ENCODE measurements at regions not wholly inside any gene's neighbourhood (a gene's known extent, or its start where the extent isn't known, plus 50 kb on each side); places are given as distances from the start of the nearest gene placed in this dataset.

DNA sequence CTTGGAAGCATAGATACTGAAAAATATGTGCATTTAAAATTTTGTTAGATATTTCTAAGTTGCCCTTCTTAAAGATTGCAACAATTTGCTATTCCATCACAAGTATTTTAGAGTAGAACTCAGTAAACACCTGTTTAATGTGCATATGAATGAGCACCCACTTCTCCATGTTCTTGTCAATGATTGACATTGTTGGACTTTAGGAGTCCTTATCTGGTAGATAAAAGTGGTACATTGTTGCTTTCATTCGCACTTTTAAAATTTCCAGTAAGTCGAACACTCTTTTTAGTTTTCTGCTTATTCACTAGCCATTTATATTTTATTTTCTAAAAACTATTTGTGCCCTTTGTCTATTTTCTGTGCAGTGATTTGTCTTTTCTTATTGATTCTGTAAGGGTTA is 478.3 kb downstream of the SOX2 start:
- TF ChIP-seq, protein P1, sequence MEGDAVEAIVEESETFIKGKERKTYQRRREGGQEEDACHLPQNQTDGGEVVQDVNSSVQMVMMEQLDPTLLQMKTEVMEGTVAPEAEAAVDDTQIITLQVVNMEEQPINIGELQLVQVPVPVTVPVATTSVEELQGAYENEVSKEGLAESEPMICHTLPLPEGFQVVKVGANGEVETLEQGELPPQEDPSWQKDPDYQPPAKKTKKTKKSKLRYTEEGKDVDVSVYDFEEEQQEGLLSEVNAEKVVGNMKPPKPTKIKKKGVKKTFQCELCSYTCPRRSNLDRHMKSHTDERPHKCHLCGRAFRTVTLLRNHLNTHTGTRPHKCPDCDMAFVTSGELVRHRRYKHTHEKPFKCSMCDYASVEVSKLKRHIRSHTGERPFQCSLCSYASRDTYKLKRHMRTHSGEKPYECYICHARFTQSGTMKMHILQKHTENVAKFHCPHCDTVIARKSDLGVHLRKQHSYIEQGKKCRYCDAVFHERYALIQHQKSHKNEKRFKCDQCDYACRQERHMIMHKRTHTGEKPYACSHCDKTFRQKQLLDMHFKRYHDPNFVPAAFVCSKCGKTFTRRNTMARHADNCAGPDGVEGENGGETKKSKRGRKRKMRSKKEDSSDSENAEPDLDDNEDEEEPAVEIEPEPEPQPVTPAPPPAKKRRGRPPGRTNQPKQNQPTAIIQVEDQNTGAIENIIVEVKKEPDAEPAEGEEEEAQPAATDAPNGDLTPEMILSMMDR (IDR thresholded peaks at IDR 0.05): no peak
- TF ChIP-seq POLR2A (IDR thresholded peaks at IDR 0.05): no peak
- Histone ChIP-seq H3K36me3 (replicated peaks in 1 of 2; ENCODE audit: insufficient read depth in 1 of 2, low read depth in 2 of 2) (no peaks in the 10 kb centered on the region), H3K4me1 (no peaks in the 10 kb centered on the region), H3K9me3 (no peaks in the 10 kb centered on the region), H3K27ac (no peak overlapping the region), H3K27me3 (no peaks in the 10 kb centered on the region), H3K4me3 (no peak overlapping the region)
- WGBS, 2 donors: 46 to 50% methylated on average over 2 of the region's 2 CpGs
- DNase-seq (no peak), ATAC-seq (no peak)
- intact Hi-C loops (cut with DNase I): no loop called here

DNA sequence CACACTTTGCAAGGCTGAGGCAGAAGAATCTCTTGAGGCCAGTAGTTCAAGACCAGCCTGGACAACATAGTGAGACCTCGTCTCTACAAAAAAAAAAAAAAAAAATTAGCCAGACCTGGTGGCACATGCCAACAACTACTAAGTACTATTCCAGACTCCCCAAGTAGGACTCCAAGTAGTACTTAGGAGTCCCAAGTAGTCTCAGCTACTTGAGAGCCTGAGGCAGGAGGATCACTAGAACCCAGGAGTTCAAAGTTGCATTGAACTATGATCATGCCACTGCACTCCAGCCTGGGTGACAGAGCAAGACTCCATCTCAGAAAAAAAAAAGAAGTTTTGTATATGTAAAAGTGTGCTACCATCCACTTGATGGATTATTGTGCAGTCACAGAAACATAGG is 486.6 kb downstream of the SOX2 start:
- Histone ChIP-seq H3K27ac (no peak overlapping the region), H3K36me3 (replicated peaks in 1 of 2; ENCODE audit: insufficient read depth in 1 of 2, low read depth in 2 of 2) (no peaks in the 10 kb centered on the region), H3K9me3 (no peaks in the 10 kb centered on the region), H3K4me3 (no peak overlapping the region), H3K4me1 (no peaks in the 10 kb centered on the region), H3K27me3 (no peaks in the 10 kb centered on the region)
- ATAC-seq: no peak
- DNase-seq: no peak
- 65 to 94% methylated on average over 1 of the region's 1 CpG for WGBS, 2 donors
- intact Hi-C loops (cut with DNase I): no loop called here
- no peak for TF ChIP-seq POLR2A (IDR thresholded peaks at IDR 0.05)
- TF ChIP-seq, protein P1 (IDR thresholded peaks at IDR 0.05): no peak

DNA sequence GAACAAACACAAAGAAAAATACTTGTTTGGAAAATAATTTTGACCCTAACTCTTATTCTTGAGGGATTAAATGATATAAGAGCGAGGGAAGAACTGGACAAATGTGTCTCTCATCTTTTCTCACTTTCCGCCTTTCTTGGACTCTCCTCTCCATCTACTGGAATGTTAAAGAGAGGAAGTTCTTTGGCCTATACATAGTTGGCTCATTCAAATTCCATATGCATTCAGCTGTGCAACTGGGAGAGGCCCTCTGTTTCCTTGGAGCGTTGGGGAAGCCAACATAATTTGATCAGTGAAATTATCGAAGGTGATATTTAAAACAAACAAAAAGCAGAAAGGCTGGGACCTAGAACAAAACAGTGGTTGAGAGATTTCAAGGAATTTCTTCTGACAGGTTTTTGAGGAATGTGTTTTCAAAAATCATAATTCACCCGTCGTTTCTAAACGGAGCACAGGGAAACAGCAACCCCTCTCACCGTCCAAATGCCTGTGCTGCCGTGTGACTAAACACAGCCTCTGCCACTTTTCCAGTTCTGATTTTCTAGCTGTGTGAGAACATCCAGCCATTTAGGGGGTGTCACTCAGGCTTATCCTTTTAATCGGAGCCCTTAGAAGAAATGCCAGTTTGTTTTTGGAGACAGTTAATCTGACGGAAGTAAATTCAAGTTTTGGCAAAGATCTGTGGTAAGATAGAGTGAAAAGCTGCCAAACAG is 489.9 kb downstream of the SOX2 start:
- Histone ChIP-seq H3K4me3 (no peak overlapping the region), H3K36me3 (replicated peaks in 1 of 2; ENCODE audit: insufficient read depth in 1 of 2, low read depth in 2 of 2) (no peaks in the 10 kb centered on the region), H3K27me3 (no peaks in the 10 kb centered on the region), H3K9me3 (no peaks in the 10 kb centered on the region), H3K27ac (no peak overlapping the region), H3K4me1 (no peaks in the 10 kb centered on the region)
- TF ChIP-seq, protein P1 (IDR thresholded peaks at IDR 0.05): no peak
- TF ChIP-seq POLR2A (IDR thresholded peaks at IDR 0.05): no peak
- DNase-seq: no peak
- ATAC-seq: no peak
- intact Hi-C loops (cut with DNase I): no loop called here
- WGBS, 2 donors: 29 to 32% methylated on average over 11 of the region's 11 CpGs

DNA sequence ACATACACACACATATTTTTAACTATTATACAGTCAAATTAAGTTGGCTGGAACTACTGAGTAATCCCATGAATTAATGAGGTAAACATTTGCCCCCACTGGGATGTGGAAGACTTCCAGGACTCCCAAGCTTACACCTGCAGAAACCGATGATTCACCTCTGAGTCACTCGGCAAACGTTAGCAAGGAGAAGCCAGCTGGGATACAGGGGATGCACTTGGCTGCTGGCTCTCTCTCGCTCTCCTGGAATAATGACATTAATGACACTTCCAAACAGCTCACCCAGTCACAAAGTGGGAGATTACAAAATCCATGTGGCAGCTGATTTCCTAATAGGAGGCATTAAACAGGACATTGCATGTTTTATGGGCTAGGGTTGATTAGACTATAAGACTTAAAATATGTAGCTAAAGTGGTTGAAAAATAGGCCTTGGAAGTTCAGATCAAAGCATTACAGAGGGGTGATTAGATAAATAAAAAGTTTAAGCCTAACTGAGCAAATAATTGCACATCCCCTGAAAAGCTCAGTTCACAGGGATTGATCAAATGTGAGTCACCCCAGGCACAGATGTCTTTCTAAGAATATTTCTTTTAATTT is 500.9 kb downstream of the SOX2 start:
- WGBS, 2 donors: 15 to 16% methylated on average over 4 of the region's 4 CpGs
- intact Hi-C loops (cut with DNase I): no loop called here
- peak; percentile 71 for ATAC-seq
- TF ChIP-seq, protein P1 (IDR thresholded peaks at IDR 0.05): no peak
- TF ChIP-seq POLR2A (IDR thresholded peaks at IDR 0.05): no peak
- DNase-seq: peak; percentile 14 to 69 (median 48)
- no peak overlapping the region for H3K27ac ChIP-seq
- H3K9me3 ChIP-seq: no peaks in the 10 kb centered on the region
- no peak overlapping the region for H3K4me3 ChIP-seq
- H3K4me1 ChIP-seq: peaks cover 6% of the 10 kb centered on the region
- no peaks in the 10 kb centered on the region for H3K27me3 ChIP-seq
- H3K36me3 ChIP-seq (replicated peaks in 1 of 2; ENCODE audit: insufficient read depth in 1 of 2, low read depth in 2 of 2): no peaks in the 10 kb centered on the region

DNA sequence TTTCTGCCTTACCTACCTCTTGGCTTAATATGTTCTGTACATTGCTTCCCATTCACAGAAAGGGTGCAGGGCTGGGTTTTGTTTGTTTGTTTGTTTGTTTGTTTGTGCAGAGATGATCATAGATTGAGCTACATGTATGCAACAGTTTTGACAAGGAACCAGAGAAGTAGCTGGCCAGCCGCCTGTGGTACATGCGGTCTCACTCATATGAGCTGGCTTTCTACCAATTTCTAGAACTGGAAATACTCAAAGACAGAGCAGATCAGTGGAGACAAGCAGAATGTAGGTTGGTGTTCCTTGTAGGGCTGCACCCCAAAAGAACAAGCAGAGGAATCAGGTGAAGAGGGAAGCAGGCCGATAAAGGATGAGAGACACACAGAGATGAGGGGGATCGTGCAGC is 502.7 kb downstream of the SOX2 start:
- whole genome bisulfite sequencing, 2 donors: 61 to 66% methylated on average over 4 of the region's 4 CpGs
- peaks cover 6% of the 10 kb centered on the region for H3K4me1 ChIP-seq
- no peaks in the 10 kb centered on the region for H3K36me3 ChIP-seq (replicated peaks in 1 of 2; ENCODE audit: insufficient read depth in 1 of 2, low read depth in 2 of 2)
- H3K27me3 ChIP-seq: no peaks in the 10 kb centered on the region
- ATAC-seq (no peak), DNase-seq (no peak)
- intact Hi-C loops (cut with DNase I): no loop called here
- H3K4me3 ChIP-seq: no peak overlapping the region
- TF ChIP-seq, protein P1 (IDR thresholded peaks at IDR 0.05): no peak
- TF ChIP-seq POLR2A (IDR thresholded peaks at IDR 0.05): no peak
- H3K27ac ChIP-seq: no peak overlapping the region
- H3K9me3 ChIP-seq: no peaks in the 10 kb centered on the region

All from body of pancreas (tissue), 4 donors.